IMR-90 (cell line): ENCODE measurements at regions not wholly inside any gene's neighbourhood (a gene's known extent, or its start where the extent isn't known, plus 50 kb on each side); places are given as distances from the start of the nearest gene placed in this dataset.

Experiments
- ATAC-seq: fragments of 200-7000 bp; cut with Tn5 transposase; 2 replicates; pipeline ENCODE4 v1.9.1; 2020; ENCODE audit warnings: low read depth, mild to moderate bottlenecking, moderate library complexity
- BruUV-seq: library from RNA; stranded (reverse); fragments of 400-500 nt; replicated peaks from 2 replicates; lab custom pipeline; 2021; lab: Mats Ljungman, UMichigan
- CTCF ChIA-PET: fragments of 300-600 bp; formaldehyde crosslinking; extraction: SDS; loops from one replicate; lab custom pipeline; 2021; ENCODE audit warnings: antibody characterized with exemption; lab: Yijun Ruan, JAX
- POLR2A ChIA-PET: fragments of 300-600 bp; sonication (Branson Sonifier 250); formaldehyde crosslinking; loops from one replicate; lab custom pipeline; 2022; ENCODE audit warnings: antibody characterized with exemption; ENCODE audit not compliant: unreplicated experiment; lab: Charles Lee
- DNase-seq: peaks from one replicate; pipeline ENCODE4 v3.0.0; 2013
- H2AFZ ChIP-seq: replicated peaks from 2 replicates; pipeline ENCODE3; 2013; ENCODE audit warnings: low read length, mild to moderate bottlenecking; ENCODE audit not compliant: poor library complexity
- H2AK5ac ChIP-seq: 2 replicates; pipeline ENCODE4 v1.6.1; 2013; ENCODE audit warnings: low read depth, low read length, inconsistent platforms
- H2AK9ac ChIP-seq: replicated peaks from 2 replicates; pipeline ENCODE3; 2013; ENCODE audit warnings: mild to moderate bottlenecking, low read depth, low read length, moderate library complexity; ENCODE audit not compliant: poor library complexity
- H2BK120ac ChIP-seq: 2 replicates; pipeline ENCODE4 v1.6.1; 2013; ENCODE audit warnings: low read depth, low read length, inconsistent platforms
- H2BK15ac ChIP-seq: 3 replicates; pipeline ENCODE4 v1.6.1; 2013; ENCODE audit warnings: low read depth, low read length, inconsistent platforms
- H2BK20ac ChIP-seq: 2 replicates; pipeline ENCODE4 v1.6.1; 2013; ENCODE audit warnings: low read depth, mild to moderate bottlenecking, inconsistent platforms, low read length, moderate library complexity
- H2BK5ac ChIP-seq: 2 replicates; pipeline ENCODE4 v1.6.1; 2013; ENCODE audit warnings: mild to moderate bottlenecking, low read depth, low read length, inconsistent platforms; ENCODE audit not compliant: poor library complexity, severe bottlenecking
- H3K14ac ChIP-seq: replicated peaks from 2 replicates; pipeline ENCODE4 v1.6.1; 2013; ENCODE audit warnings: low read depth, low read length, inconsistent platforms
- H3K18ac ChIP-seq: 2 replicates; pipeline ENCODE4 v1.6.1; 2013; ENCODE audit warnings: low read depth, low read length, control low read depth
- H3K23ac ChIP-seq: 2 replicates; pipeline ENCODE4 v1.6.1; 2013; ENCODE audit warnings: low read depth, low read length, inconsistent platforms
- H3K27ac ChIP-seq: 2 replicates; pipeline ENCODE4 v1.5.1; 2013; ENCODE audit warnings: mild to moderate bottlenecking, control low read depth, low read length; ENCODE audit not compliant: insufficient read depth
- H3K27me3 ChIP-seq: 2 replicates; pipeline ENCODE4 v1.6.1; 2013; ENCODE audit warnings: low read length; ENCODE audit not compliant: control insufficient read depth, insufficient read depth
- H3K36me3 ChIP-seq: 2 replicates; pipeline ENCODE4 v1.6.1; 2013; ENCODE audit warnings: low read length, mixed read lengths; ENCODE audit not compliant: control insufficient read depth, insufficient read depth
- H3K4ac ChIP-seq: 2 replicates; pipeline ENCODE4 v1.6.1; 2013; ENCODE audit warnings: low read depth, low read length, inconsistent platforms
- H3K4me1 ChIP-seq: 2 replicates; pipeline ENCODE4 v1.6.1; 2013; ENCODE audit warnings: low read length, mixed read lengths; ENCODE audit not compliant: control insufficient read depth, insufficient read depth
- H3K4me2 ChIP-seq: 2 replicates; pipeline ENCODE4 v1.6.1; 2013; ENCODE audit warnings: low read depth, mild to moderate bottlenecking, control low read depth, low read length, moderate library complexity
- H3K4me3 ChIP-seq: 2 replicates; pipeline ENCODE4 v1.5.1; 2013; ENCODE audit warnings: low read depth, mild to moderate bottlenecking, control low read depth, low read length, moderate library complexity; ENCODE audit not compliant: insufficient read depth
- H3K56ac ChIP-seq: 2 replicates; pipeline ENCODE4 v1.6.1; 2013; ENCODE audit warnings: low read length, inconsistent platforms; ENCODE audit not compliant: insufficient read depth; ENCODE audit errors: extremely low read depth
- H3K79me1 ChIP-seq, 2 experiments: 2 replicates each; pipeline ENCODE4 v1.6.1; 2013; ENCODE audit warnings: low read length in 2 of 2, inconsistent platforms in 1 of 2, low read depth in 1 of 2
- H3K9ac ChIP-seq: 2 replicates; pipeline ENCODE4 v1.6.1; 2013; ENCODE audit warnings: low read depth, low read length, control low read depth
- H3K9me1 ChIP-seq: 2 replicates; pipeline ENCODE4 v1.6.1; 2013; ENCODE audit warnings: low read length, inconsistent platforms; ENCODE audit not compliant: insufficient read depth
- H3K9me3 ChIP-seq: 2 replicates; pipeline ENCODE4 v1.6.1; 2013; ENCODE audit warnings: low read length; ENCODE audit not compliant: control insufficient read depth, insufficient read depth
- H4K20me1 ChIP-seq: 2 replicates; pipeline ENCODE4 v1.6.1; 2013; ENCODE audit warnings: low read length, inconsistent platforms; ENCODE audit not compliant: insufficient read depth
- H4K5ac ChIP-seq: 2 replicates; pipeline ENCODE4 v1.6.1; 2013; ENCODE audit warnings: mild to moderate bottlenecking, low read depth, low read length, control low read depth
- H4K8ac ChIP-seq, 2 experiments: 2 replicates each; pipeline ENCODE4 v1.6.1; 2013; ENCODE audit warnings: low read depth in 2 of 2, low read length in 2 of 2, control low read depth in 1 of 2, inconsistent platforms in 1 of 2
- H4K91ac ChIP-seq: 2 replicates; pipeline ENCODE4 v1.6.1; 2013; ENCODE audit warnings: low read depth, low read length, inconsistent platforms; ENCODE audit not compliant: insufficient read depth
- ELK1 ChIP-seq: fragments of 150-350 bp; IDR thresholded peaks from 2 replicates; pipeline ENCODE4 v1.6.1; 2016; ENCODE audit warnings: low read depth, mild to moderate bottlenecking, low read length, moderate library complexity, borderline replicate concordance
- MXI1 ChIP-seq: IDR thresholded peaks from 2 replicates; pipeline ENCODE4 v1.6.1; 2012; ENCODE audit warnings: low read depth, mild to moderate bottlenecking, low read length, moderate library complexity, borderline replicate concordance
- RCOR1 ChIP-seq: IDR thresholded peaks from 2 replicates; pipeline ENCODE4 v1.6.1; 2012; ENCODE audit warnings: mild to moderate bottlenecking, low read length, improper control_type of control experiment; ENCODE audit not compliant: insufficient replicate concordance
- WGBS, 2 experiments: methylation state at CpG; one replicate each; pipeline versions ENCODE4 v1.1.5 to v1.1.7; 2013; ENCODE audit warnings: missing lambda C conversion rate in 2 of 2; ENCODE audit not compliant: insufficient read length in 1 of 2; ENCODE audit errors: extremely low coverage in 2 of 2; 5-methylcytosine and 5-hydroxymethylcytosine counted together
- dilution Hi-C: fragments of 300-500 bp; cut with HindIII; formaldehyde crosslinking; loops from one replicate; pipeline ENCODE4 v1.14.3; 2018; ENCODE audit warnings: low sequenced_read_pairs; ENCODE audit not compliant: unreplicated experiment
- in situ Hi-C: fragments of 300-500 bp; cut with MboI; formaldehyde crosslinking; loops from 3 replicates; pipeline ENCODE4 v1.14.3; 2019; ENCODE audit warnings: low sequenced_read_pairs, inconsistent platforms, mixed read lengths
- intact Hi-C: fragments of 100-400 bp; cut with micrococcal nuclease; formaldehyde crosslinking; loops from 2 replicates; pipeline ENCODE4 v1.10.0; 2022

- peaks cover 1% of the 10 kb centered on the region; the same call in 1 of the 2 replicates for H3K27me3 ChIP-seq
- H3K9me3 ChIP-seq = no peaks in the 10 kb centered on the region
- peak overlapping the region; percentile 53 for H2AFZ ChIP-seq
- POLR2A ChIA-PET = interaction anchor here (1.0 kb wide), 1 partner anchor 36 kb away, joined by 3 read pairs; no protein-coding TSS in a partner anchor
- no TSS peak for BruUV-seq
- TF ChIP-seq MXI1 (no peak), RCOR1 (no peak), ELK1 (no peak)
- intact Hi-C loops = no loop called here
- in situ Hi-C loops = loop anchor here (25.0 kb wide), 1 partner anchor 801 kb away; the partner anchor contains the start of gene MAFB
- no peaks in the 10 kb centered on the region for H4K20me1 ChIP-seq
- H2BK120ac ChIP-seq = peak overlapping the region; percentile 11
- no peak overlapping the region for H3K14ac ChIP-seq
- no peak overlapping the region for H3K4me2 ChIP-seq
- no peaks in the 10 kb centered on the region for H3K9me1 ChIP-seq
- dilution Hi-C loops = no loop called here
- CTCF ChIA-PET = interaction anchor here (1.0 kb wide), 1 partner anchor 12 kb away, joined by 3 read pairs; no protein-coding TSS in a partner anchor
- 0 out of 2 replicates have a peak overlapping the region, but pooled peaks have one; percentile 17 for H2AK5ac ChIP-seq
- peak overlapping the region in 1 of 2 experiments; percentile 40; a peak in 1 of 4 replicates for H4K8ac ChIP-seq
- H3K23ac ChIP-seq = no peak overlapping the region
- no peak for DNase-seq
- H3K36me3 ChIP-seq = no peaks in the 10 kb centered on the region
- H2AK9ac ChIP-seq = no peak overlapping the region
- H3K79me1 ChIP-seq = no peaks in the 10 kb centered on the region
- no peak overlapping the region for H2BK5ac ChIP-seq
- H3K18ac ChIP-seq = no peak overlapping the region
- H3K27ac ChIP-seq = no peak overlapping the region
- peak overlapping the region; percentile 8; the same call in 1 of the 2 replicates for H3K4ac ChIP-seq
- peak overlapping the region; percentile 26; the same call in 1 of the 2 replicates for H4K91ac ChIP-seq
- no peak overlapping the region for H3K56ac ChIP-seq
- no peak overlapping the region for H3K9ac ChIP-seq
- H4K5ac ChIP-seq = no peak overlapping the region
- H2BK20ac ChIP-seq = peak overlapping the region; percentile 49; the same call in 1 of the 2 replicates
- peak; percentile 28; the same call in 1 of the 2 replicates for ATAC-seq
- no CpG with 5 or more reads among the region's 3 CpGs for WGBS, 2 experiments
- H2BK15ac ChIP-seq = peak overlapping the region; percentile 51; the same call in 2 of the 3 replicates
- H3K4me3 ChIP-seq = no peak overlapping the region
- peaks cover 2% of the 10 kb centered on the region; the same call in 1 of the 2 replicates for H3K4me1 ChIP-seq
These were observed 802.3 kb downstream of the MAFB start for GRCh38 chr20:39886650-39887190.
